MM.1S (cell line): ENCODE measurements at regions not wholly inside any gene's neighbourhood (a gene's known extent, or its start where the extent isn't known, plus 50 kb on each side); places are given as distances from the start of the nearest gene placed in this dataset.

Experiments used
- DNase-seq: peaks from one replicate; pipeline ENCODE4 v3.0.0-alpha.2; 2015
- H2AFZ ChIP-seq: fragments of 300-600 bp; sonication (generic); 2 replicates; pipeline ENCODE4 v1.6.0; 2016; ENCODE audit warnings: antibody characterized with exemption, low read length
- H3F3A ChIP-seq: fragments of 300-600 bp; sonication (generic); 2 replicates; pipeline ENCODE4 v1.6.1; 2016; ENCODE audit warnings: mild to moderate bottlenecking, antibody characterized with exemption, low read length, moderate library complexity, mixed read lengths; ENCODE audit not compliant: insufficient read depth
- H3K27ac ChIP-seq: fragments of 300-600 bp; sonication (generic); 2 replicates; pipeline ENCODE4 v1.5.1; 2016; ENCODE audit warnings: mild to moderate bottlenecking, low read length
- H3K27me3 ChIP-seq: fragments of 300-600 bp; sonication (generic); replicated peaks from 2 replicates; pipeline ENCODE4 v1.6.0; 2016; ENCODE audit warnings: low read length; ENCODE audit not compliant: insufficient read depth
- H3K36me3 ChIP-seq: fragments of 300-600 bp; sonication (generic); replicated peaks from 2 replicates; pipeline ENCODE4 v1.6.1; 2016; ENCODE audit warnings: mild to moderate bottlenecking, low read length, mixed read lengths; ENCODE audit not compliant: insufficient read depth
- H3K4me1 ChIP-seq: fragments of 300-600 bp; sonication (generic); 2 replicates; pipeline ENCODE4 v1.6.1; 2016; ENCODE audit warnings: low read length, mixed read lengths
- H3K4me2 ChIP-seq: fragments of 300-600 bp; sonication (generic); 2 replicates; pipeline ENCODE4 v1.6.0; 2016; ENCODE audit warnings: low read depth, low read length
- H3K4me3 ChIP-seq: fragments of 300-600 bp; sonication (generic); 2 replicates; pipeline ENCODE4 v1.5.1; 2016; ENCODE audit warnings: low read length, mixed read lengths
- H3K79me2 ChIP-seq: fragments of 300-600 bp; sonication (generic); 2 replicates; pipeline ENCODE4 v1.6.1; 2016; ENCODE audit warnings: mixed run types, low read length, mixed read lengths
- H3K9ac ChIP-seq: fragments of 300-600 bp; sonication (generic); 2 replicates; pipeline ENCODE4 v1.6.1; 2016; ENCODE audit warnings: low read length, mixed read lengths
- H3K9me2 ChIP-seq: fragments of 300-600 bp; sonication (generic); replicated peaks from 2 replicates; pipeline ENCODE4 v1.6.1; 2016; ENCODE audit warnings: mild to moderate bottlenecking, low read length, mixed read lengths; ENCODE audit not compliant: insufficient read depth
- H3K9me3 ChIP-seq: fragments of 300-600 bp; sonication (generic); replicated peaks from 2 replicates; pipeline ENCODE4 v1.6.1; 2016; ENCODE audit warnings: mild to moderate bottlenecking, low read length, mixed read lengths; ENCODE audit not compliant: insufficient read depth
- H4K20me1 ChIP-seq: fragments of 300-600 bp; sonication (generic); 2 replicates; pipeline ENCODE4 v1.6.1; 2016; ENCODE audit warnings: mild to moderate bottlenecking, low read length, moderate library complexity, mixed read lengths; ENCODE audit not compliant: insufficient read depth
- CTCF ChIP-seq: fragments of 300-600 bp; sonication (generic); IDR thresholded peaks from 2 replicates; pipeline ENCODE4 v1.5.1; 2016; ENCODE audit warnings: antibody characterized with exemption, low read length, mixed read lengths
- EZH2 ChIP-seq: fragments of 300-600 bp; sonication (generic); optimal IDR thresholded peaks from 2 replicates; pipeline ENCODE3; 2017; ENCODE audit warnings: low read depth, mild to moderate bottlenecking, antibody characterized with exemption, low read length, mixed read lengths
- EZH2phosphoT487 ChIP-seq: fragments of 300-600 bp; sonication (generic); IDR thresholded peaks from 2 replicates; pipeline ENCODE4 v1.6.1; 2018; ENCODE audit warnings: antibody characterized with exemption, low read length

GRCh38 chr13:53749306-53749705 is 720.7 kb downstream of the OLFM4 start:
- H3K27me3 ChIP-seq = no peaks in the 10 kb centered on the region
- no peaks in the 10 kb centered on the region for H3K36me3 ChIP-seq
- H4K20me1 ChIP-seq = no peaks in the 10 kb centered on the region
- H3K27ac ChIP-seq = no peak overlapping the region
- no peaks in the 10 kb centered on the region for H3K79me2 ChIP-seq
- H3K9me3 ChIP-seq = no peaks in the 10 kb centered on the region
- no peak overlapping the region for H2AFZ ChIP-seq
- H3F3A ChIP-seq = no peaks in the 10 kb centered on the region
- TF ChIP-seq EZH2phosphoT487 (no peak), EZH2 (no peak), CTCF (no peak)
- no peaks in the 10 kb centered on the region for H3K9me2 ChIP-seq
- H3K9ac ChIP-seq = no peak overlapping the region
- no peak overlapping the region for H3K4me2 ChIP-seq
- H3K4me3 ChIP-seq = no peak overlapping the region
- H3K4me1 ChIP-seq = no peaks in the 10 kb centered on the region
- no peak for DNase-seq

GRCh38 chr13:53759016-53759415 is 730.4 kb downstream of the OLFM4 start:
- no peaks in the 10 kb centered on the region for H3K9me2 ChIP-seq
- H3K27ac ChIP-seq = no peak overlapping the region
- H3F3A ChIP-seq = no peaks in the 10 kb centered on the region
- no peak overlapping the region for H3K4me2 ChIP-seq
- no peaks in the 10 kb centered on the region for H3K27me3 ChIP-seq
- no peaks in the 10 kb centered on the region for H3K9me3 ChIP-seq
- no peaks in the 10 kb centered on the region for H3K4me1 ChIP-seq
- no peak overlapping the region for H2AFZ ChIP-seq
- no peaks in the 10 kb centered on the region for H3K36me3 ChIP-seq
- no peaks in the 10 kb centered on the region for H4K20me1 ChIP-seq
- no peaks in the 10 kb centered on the region for H3K79me2 ChIP-seq
- no peak for DNase-seq
- TF ChIP-seq EZH2 = no peak
- TF ChIP-seq CTCF = no peak
- TF ChIP-seq EZH2phosphoT487 = no peak
- H3K4me3 ChIP-seq = no peak overlapping the region
- H3K9ac ChIP-seq = no peak overlapping the region

GRCh38 chr13:53775807-53776206 is 747.2 kb downstream of the OLFM4 start:
- Histone ChIP-seq H3K36me3 (no peaks in the 10 kb centered on the region), H3K9me3 (no peaks in the 10 kb centered on the region), H2AFZ (no peak overlapping the region), H3K9ac (no peak overlapping the region), H3F3A (no peaks in the 10 kb centered on the region), H3K27ac (no peak overlapping the region), H3K79me2 (no peaks in the 10 kb centered on the region), H3K4me3 (no peak overlapping the region), H3K4me1 (no peaks in the 10 kb centered on the region), H3K27me3 (no peaks in the 10 kb centered on the region), H3K9me2 (no peaks in the 10 kb centered on the region), H3K4me2 (no peak overlapping the region), H4K20me1 (no peaks in the 10 kb centered on the region)
- no peak for DNase-seq
- no peak for TF ChIP-seq EZH2phosphoT487
- TF ChIP-seq CTCF = no peak
- TF ChIP-seq EZH2 = no peak
